IPS DF 19.7 (cell line): ENCODE measurements at regions not wholly inside any gene's neighbourhood (a gene's known extent, or its start where the extent isn't known, plus 50 kb on each side); places are given as distances from the start of the nearest gene placed in this dataset.
"Not testable (repeated sequence)": the region's sequence is repeated elsewhere in the genome, so short reads cannot be mapped to it uniquely, and the experiment has no call there.

Source experiments
- DNase-seq: peaks from one replicate; pipeline ENCODE4 v3.0.0-alpha.2; 2013; ENCODE audit warnings: low read depth, low spot score

GRCh38 chr4:9110700-9111099, 59.5 kb upstream of the FAM90A26 start:
- DNase-seq: not testable (repeated sequence)

GRCh38 chr4:9103148-9103524, 67.1 kb upstream of the FAM90A26 start:
- not testable (repeated sequence) for DNase-seq

- not testable (repeated sequence) for DNase-seq
Observed at GRCh38 chr4:9102471-9103147, 67.6 kb upstream of the FAM90A26 start.

- not testable (repeated sequence) for DNase-seq
Observed at GRCh38 chr4:9096330-9096729, 73.9 kb upstream of the FAM90A26 start.

- DNase-seq: not testable (repeated sequence)
Observed at GRCh38 chr4:9078796-9079195, 91.4 kb upstream of the FAM90A26 start.

GRCh38 chr4:9076974-9077373, 93.2 kb upstream of the FAM90A26 start:
- DNase-seq: not testable (repeated sequence)

GRCh38 chr4:9076486-9076885, 93.7 kb upstream of the FAM90A26 start:
- DNase-seq: not testable (repeated sequence)

GRCh38 chr4:9073371-9073770, 96.8 kb upstream of the FAM90A26 start:
- DNase-seq: not testable (repeated sequence)

GRCh38 chr4:9072521-9073220, 97.5 kb upstream of the FAM90A26 start:
- not testable (repeated sequence) for DNase-seq

GRCh38 chr4:9067923-9068322, 102.3 kb upstream of the FAM90A26 start:
- not testable (repeated sequence) for DNase-seq

- not testable (repeated sequence) for DNase-seq
Observed at GRCh38 chr4:9063612-9064011, 106.6 kb upstream of the FAM90A26 start.

GRCh38 chr4:9024866-9025265, 145.3 kb upstream of the FAM90A26 start:
- not testable (repeated sequence) for DNase-seq

GRCh38 chr4:9009792-9010191, 138.2 kb upstream of the HMX1 start:
- DNase-seq: not testable (repeated sequence)

GRCh38 chr4:9008407-9008806, 136.8 kb upstream of the HMX1 start:
- not testable (repeated sequence) for DNase-seq

- not testable (repeated sequence) for DNase-seq
Observed at GRCh38 chr4:9001153-9001552, 129.5 kb upstream of the HMX1 start.

- not testable (repeated sequence) for DNase-seq
Observed at GRCh38 chr4:9000505-9001001, 128.9 kb upstream of the HMX1 start.

- DNase-seq: not testable (repeated sequence)
Observed at GRCh38 chr4:8992981-8993380, 121.3 kb upstream of the HMX1 start.

GRCh38 chr4:8991449-8991848, 119.8 kb upstream of the HMX1 start:
- DNase-seq: not testable (repeated sequence)

GRCh38 chr4:8990341-8990740, 118.7 kb upstream of the HMX1 start:
- not testable (repeated sequence) for DNase-seq

GRCh38 chr4:8985786-8986185, 114.1 kb upstream of the HMX1 start:
- not testable (repeated sequence) for DNase-seq

GRCh38 chr4:8984641-8985040, 113.0 kb upstream of the HMX1 start:
- DNase-seq: not testable (repeated sequence)

- DNase-seq: not testable (repeated sequence)
Observed at GRCh38 chr4:8983921-8984320, 112.3 kb upstream of the HMX1 start.
